ENCODE measurements at regions not wholly inside any gene's neighbourhood (a gene's known extent, or its start where the extent isn't known, plus 50 kb on each side); places are given as distances from the start of the nearest gene placed in this dataset.
A peak's percentile ranks its signal among the peaks of the same experiment; 100 is the strongest.

GRCh38 chr13:105395041-105395440, 1140.4 kb downstream of the EFNB2 start:
- WGBS (ENCODE audit: insufficient coverage) = no CpG with 5 or more reads among the region's 1 CpG
- H3K4me3 ChIP-seq (ENCODE audit: low read depth, low read length) = no peak overlapping the region

DNA sequence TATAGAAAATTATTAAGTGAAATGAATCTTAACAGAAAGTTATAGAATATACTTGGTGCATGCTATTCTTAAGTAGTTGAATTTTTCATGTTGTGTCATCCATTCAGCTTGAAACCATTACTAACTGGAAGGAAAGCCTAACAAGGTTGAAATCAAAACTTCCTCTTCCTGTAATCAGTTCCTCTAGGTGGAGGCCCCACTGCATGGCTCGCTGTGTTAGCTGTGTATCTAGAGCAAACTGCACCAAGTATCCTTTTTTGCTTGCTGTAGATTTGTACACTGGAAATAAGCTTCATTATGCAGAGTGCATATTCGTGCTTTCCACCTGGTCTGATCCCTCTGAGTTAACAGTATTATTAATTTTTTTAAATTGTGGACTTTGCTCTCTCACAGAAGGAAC, 1146.1 kb downstream of the EFNB2 start:
- no peak overlapping the region for H3K4me3 ChIP-seq (ENCODE audit: low read depth, low read length)
- WGBS (ENCODE audit: insufficient coverage) = no CpG with 5 or more reads among the region's 2 CpGs
- H3K27ac ChIP-seq (ENCODE audit: low read depth, low read length) = no peak overlapping the region
- no peaks in the 10 kb centered on the region for H3K36me3 ChIP-seq (ENCODE audit: control insufficient read depth, insufficient read depth, low read length)
- H3K9me3 ChIP-seq (ENCODE audit: control insufficient read depth, insufficient read depth, low read length) = no peaks in the 10 kb centered on the region
- no peaks in the 10 kb centered on the region for H3K27me3 ChIP-seq (ENCODE audit: control insufficient read depth, insufficient read depth, low read length)
- no peaks in the 10 kb centered on the region for H3K4me1 ChIP-seq (ENCODE audit: control insufficient read depth, insufficient read depth, low read length)
- DNase-seq (ENCODE audit: low read depth in 4 of 6, low spot score in 6 of 6) = no peak

More at GRCh38 chr13:105395041-105395440, 1140.4 kb downstream of the EFNB2 start:
- Histone ChIP-seq H3K27me3 (ENCODE audit: control insufficient read depth, insufficient read depth, low read length) (no peaks in the 10 kb centered on the region), H3K9me3 (ENCODE audit: control insufficient read depth, insufficient read depth, low read length) (no peaks in the 10 kb centered on the region), H3K36me3 (ENCODE audit: control insufficient read depth, insufficient read depth, low read length) (no peaks in the 10 kb centered on the region), H3K4me1 (ENCODE audit: control insufficient read depth, insufficient read depth, low read length) (no peaks in the 10 kb centered on the region), H3K27ac (ENCODE audit: low read depth, low read length) (no peak overlapping the region)
- DNase-seq (ENCODE audit: low read depth in 4 of 6, low spot score in 6 of 6) = no peak

DNA sequence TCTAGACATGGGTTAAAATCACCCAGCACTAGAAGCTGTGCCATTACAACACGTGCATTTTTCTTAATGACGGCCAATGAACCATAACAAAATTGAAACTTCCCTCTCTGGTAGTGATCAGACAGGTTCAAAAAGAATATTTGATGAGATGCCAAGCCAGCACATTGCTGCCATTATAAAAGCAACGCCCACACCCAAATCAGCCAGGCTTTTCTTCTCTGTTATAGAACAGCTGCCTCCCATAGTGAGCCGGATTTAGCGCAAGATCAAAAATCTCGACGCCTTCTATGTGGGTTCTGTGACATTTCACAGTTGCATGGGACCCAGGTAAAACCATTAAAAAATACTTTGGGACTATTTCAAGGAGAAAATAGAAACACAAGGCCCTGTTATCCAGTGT, 1158.0 kb downstream of the EFNB2 start:
- Histone ChIP-seq H3K4me3 (ENCODE audit: low read depth, low read length) (no peak overlapping the region), H3K27ac (ENCODE audit: low read depth, low read length) (no peak overlapping the region), H3K4me1 (ENCODE audit: control insufficient read depth, insufficient read depth, low read length) (no peaks in the 10 kb centered on the region), H3K36me3 (ENCODE audit: control insufficient read depth, insufficient read depth, low read length) (no peaks in the 10 kb centered on the region), H3K27me3 (ENCODE audit: control insufficient read depth, insufficient read depth, low read length) (no peaks in the 10 kb centered on the region), H3K9me3 (ENCODE audit: control insufficient read depth, insufficient read depth, low read length) (no peaks in the 10 kb centered on the region)
- no CpG with 5 or more reads among the region's 7 CpGs for WGBS (ENCODE audit: insufficient coverage)
- DNase-seq (ENCODE audit: low read depth in 4 of 6, low spot score in 6 of 6) = no peak

DNA sequence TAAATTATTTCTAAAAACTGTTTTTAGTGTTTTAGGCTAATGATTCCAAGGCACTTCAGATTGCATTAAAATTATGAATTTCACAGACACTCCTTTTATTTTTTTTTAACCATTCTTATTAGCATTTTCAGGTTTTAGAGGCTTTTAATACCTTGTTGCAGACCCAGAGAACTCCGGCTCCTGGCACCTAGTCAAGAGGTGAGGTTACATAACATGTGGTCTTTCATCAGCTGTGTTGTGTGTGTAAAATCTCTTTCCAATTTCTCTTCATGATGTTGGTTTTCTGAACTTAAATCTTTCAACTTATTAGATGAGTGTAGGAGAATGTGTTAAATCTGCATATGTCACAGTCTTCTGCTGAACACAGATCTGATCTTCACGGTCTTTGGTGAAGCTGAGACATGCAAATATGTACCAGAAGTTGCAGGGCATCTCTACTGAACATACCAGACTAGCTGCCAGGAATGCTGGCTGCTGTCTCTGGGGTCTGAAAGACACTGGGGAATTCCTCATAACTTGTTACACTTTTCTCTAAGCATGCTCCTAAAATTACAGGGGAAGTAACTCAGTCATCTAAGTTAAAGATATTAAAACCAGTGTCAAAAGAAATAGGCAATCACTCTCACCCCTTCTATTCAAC, 1165.3 kb downstream of the EFNB2 start:
- Histone ChIP-seq H3K4me3 (ENCODE audit: low read depth, low read length) (no peak overlapping the region), H3K4me1 (ENCODE audit: control insufficient read depth, insufficient read depth, low read length) (no peaks in the 10 kb centered on the region), H3K36me3 (ENCODE audit: control insufficient read depth, insufficient read depth, low read length) (no peaks in the 10 kb centered on the region), H3K9me3 (ENCODE audit: control insufficient read depth, insufficient read depth, low read length) (no peaks in the 10 kb centered on the region), H3K27me3 (ENCODE audit: control insufficient read depth, insufficient read depth, low read length) (no peaks in the 10 kb centered on the region), H3K27ac (ENCODE audit: low read depth, low read length) (no peak overlapping the region)
- DNase-seq (ENCODE audit: low read depth in 4 of 6, low spot score in 6 of 6) = peak in 1 of 6 donors; percentile 28
- 100% methylated on average over 1 of the region's 2 CpGs for WGBS (ENCODE audit: insufficient coverage)

- no peaks in the 10 kb centered on the region for H3K27me3 ChIP-seq (ENCODE audit: control insufficient read depth, insufficient read depth, low read length)
- H3K27ac ChIP-seq (ENCODE audit: low read depth, low read length) = no peak overlapping the region
- H3K4me1 ChIP-seq (ENCODE audit: control insufficient read depth, insufficient read depth, low read length) = no peaks in the 10 kb centered on the region
- WGBS (ENCODE audit: insufficient coverage) = 92% methylated on average over 2 of the region's 4 CpGs
- DNase-seq (ENCODE audit: low read depth in 4 of 6, low spot score in 6 of 6) = no peak
- no peaks in the 10 kb centered on the region for H3K9me3 ChIP-seq (ENCODE audit: control insufficient read depth, insufficient read depth, low read length)
- H3K4me3 ChIP-seq (ENCODE audit: low read depth, low read length) = no peak overlapping the region
- no peaks in the 10 kb centered on the region for H3K36me3 ChIP-seq (ENCODE audit: control insufficient read depth, insufficient read depth, low read length)
Measured at GRCh38 chr13:105368781-105369180, 1166.7 kb downstream of the EFNB2 start.

- Histone ChIP-seq H3K27ac (ENCODE audit: low read depth, low read length) (no peak overlapping the region), H3K36me3 (ENCODE audit: control insufficient read depth, insufficient read depth, low read length) (no peaks in the 10 kb centered on the region), H3K27me3 (ENCODE audit: control insufficient read depth, insufficient read depth, low read length) (no peaks in the 10 kb centered on the region), H3K9me3 (ENCODE audit: control insufficient read depth, insufficient read depth, low read length) (no peaks in the 10 kb centered on the region), H3K4me3 (ENCODE audit: low read depth, low read length) (no peak overlapping the region), H3K4me1 (ENCODE audit: control insufficient read depth, insufficient read depth, low read length) (no peaks in the 10 kb centered on the region)
- no CpG with 5 or more reads among the region's 1 CpG for WGBS (ENCODE audit: insufficient coverage)
- DNase-seq (ENCODE audit: low read depth in 4 of 6, low spot score in 6 of 6) = no peak
Measured at GRCh38 chr13:105365831-105366230, 1169.6 kb downstream of the EFNB2 start.

DNA sequence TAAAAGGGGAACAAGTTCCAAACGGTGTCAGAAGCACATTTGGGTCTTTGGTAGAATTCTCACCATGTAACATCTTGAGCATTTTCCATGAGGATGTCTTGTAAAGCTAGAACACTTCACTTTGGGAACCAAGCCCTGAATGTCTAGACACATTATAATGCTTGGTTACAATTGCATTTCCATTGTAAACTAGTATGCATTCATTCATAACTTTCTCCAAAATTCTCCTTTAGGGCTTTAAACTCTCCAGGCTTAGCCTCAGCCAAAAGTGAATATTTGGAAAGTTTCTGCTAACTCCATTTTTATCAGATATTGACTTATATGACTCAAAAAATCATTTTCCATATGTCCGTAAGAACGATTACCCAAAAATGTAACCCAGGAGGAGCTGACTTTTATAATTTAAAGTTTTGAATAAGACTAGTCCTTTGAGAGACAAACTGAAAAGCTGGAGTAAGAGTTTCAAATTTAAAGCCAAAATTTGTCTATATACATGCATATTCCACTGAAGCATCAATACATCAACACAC, 1170.4 kb downstream of the EFNB2 start:
- no peaks in the 10 kb centered on the region for H3K36me3 ChIP-seq (ENCODE audit: control insufficient read depth, insufficient read depth, low read length)
- no peaks in the 10 kb centered on the region for H3K9me3 ChIP-seq (ENCODE audit: control insufficient read depth, insufficient read depth, low read length)
- WGBS (ENCODE audit: insufficient coverage) = 86% methylated on average over 1 of the region's 3 CpGs
- no peaks in the 10 kb centered on the region for H3K27me3 ChIP-seq (ENCODE audit: control insufficient read depth, insufficient read depth, low read length)
- H3K4me3 ChIP-seq (ENCODE audit: low read depth, low read length) = no peak overlapping the region
- no peaks in the 10 kb centered on the region for H3K4me1 ChIP-seq (ENCODE audit: control insufficient read depth, insufficient read depth, low read length)
- H3K27ac ChIP-seq (ENCODE audit: low read depth, low read length) = no peak overlapping the region
- DNase-seq (ENCODE audit: low read depth in 4 of 6, low spot score in 6 of 6) = no peak

DNA sequence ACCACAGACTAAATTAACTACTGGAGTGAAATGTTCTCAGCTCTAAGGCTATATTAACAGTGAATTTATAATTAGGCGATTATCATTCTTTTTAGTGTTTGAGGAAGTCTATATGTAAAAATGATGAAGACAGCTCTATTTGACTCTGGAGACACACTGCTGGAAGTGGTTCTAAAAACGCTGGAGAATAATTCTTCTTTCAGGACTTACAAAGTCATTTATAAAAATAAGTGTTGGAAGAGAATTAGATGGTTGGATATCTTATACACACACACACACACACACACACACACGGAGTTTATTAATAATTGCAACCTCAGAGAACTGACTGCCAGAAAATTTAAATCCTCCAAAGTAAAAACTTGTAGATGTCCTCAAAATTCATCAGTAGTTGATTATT, 1171.3 kb downstream of the EFNB2 start:
- no peak overlapping the region for H3K4me3 ChIP-seq (ENCODE audit: low read depth, low read length)
- no peak for DNase-seq (ENCODE audit: low read depth in 4 of 6, low spot score in 6 of 6)
- H3K27me3 ChIP-seq (ENCODE audit: control insufficient read depth, insufficient read depth, low read length) = no peaks in the 10 kb centered on the region
- no CpG with 5 or more reads among the region's 3 CpGs for WGBS (ENCODE audit: insufficient coverage)
- H3K27ac ChIP-seq (ENCODE audit: low read depth, low read length) = no peak overlapping the region
- no peaks in the 10 kb centered on the region for H3K36me3 ChIP-seq (ENCODE audit: control insufficient read depth, insufficient read depth, low read length)
- H3K9me3 ChIP-seq (ENCODE audit: control insufficient read depth, insufficient read depth, low read length) = no peaks in the 10 kb centered on the region
- H3K4me1 ChIP-seq (ENCODE audit: control insufficient read depth, insufficient read depth, low read length) = no peaks in the 10 kb centered on the region

DNA sequence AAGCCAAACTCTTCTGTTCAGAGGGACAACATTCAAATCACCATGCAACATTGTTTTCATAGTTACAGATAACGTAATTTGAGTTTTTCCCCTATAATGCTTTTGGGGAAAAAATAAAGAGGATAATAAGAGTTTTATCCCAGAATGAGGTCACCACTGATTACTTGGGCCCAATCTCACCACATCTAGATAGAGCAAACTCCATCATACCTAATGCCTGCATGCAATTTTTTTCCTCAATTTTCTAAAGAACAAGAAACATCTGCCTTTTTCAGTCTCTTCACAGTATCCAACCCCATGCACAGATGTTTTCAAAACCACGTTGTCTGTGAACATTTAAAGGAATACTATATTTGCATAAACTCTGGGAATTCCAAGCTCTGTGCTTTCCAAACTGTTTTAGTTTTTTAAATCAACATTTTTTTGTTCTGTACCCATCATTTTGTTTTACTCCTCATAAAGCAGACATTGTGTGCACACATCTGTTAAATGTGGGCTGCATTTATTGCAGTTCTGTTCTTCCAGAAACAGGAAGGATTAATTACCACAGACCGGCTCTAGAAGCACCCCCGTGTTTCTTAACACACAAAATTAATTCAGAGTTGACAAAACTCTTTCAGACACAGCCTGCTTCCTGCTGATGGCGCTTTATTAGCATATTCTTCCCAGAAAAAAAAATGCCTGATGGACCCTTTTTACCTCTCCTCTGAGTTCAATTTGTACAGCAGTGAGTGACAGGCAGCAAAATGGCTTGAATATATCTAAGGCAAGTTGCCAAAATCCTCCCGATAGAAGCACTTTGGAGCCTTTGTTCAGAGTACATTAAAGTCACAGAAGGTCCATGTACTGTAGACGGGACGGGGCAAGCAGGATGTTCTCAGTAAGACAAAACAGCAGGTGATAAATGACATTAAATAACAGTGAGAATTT, 1171.9 kb downstream of the EFNB2 start:
- 0% methylated on average over 1 of the region's 8 CpGs for WGBS (ENCODE audit: insufficient coverage)
- Histone ChIP-seq H3K27me3 (ENCODE audit: control insufficient read depth, insufficient read depth, low read length) (no peaks in the 10 kb centered on the region), H3K4me3 (ENCODE audit: low read depth, low read length) (no peak overlapping the region), H3K4me1 (ENCODE audit: control insufficient read depth, insufficient read depth, low read length) (no peaks in the 10 kb centered on the region), H3K36me3 (ENCODE audit: control insufficient read depth, insufficient read depth, low read length) (no peaks in the 10 kb centered on the region), H3K9me3 (ENCODE audit: control insufficient read depth, insufficient read depth, low read length) (no peaks in the 10 kb centered on the region), H3K27ac (ENCODE audit: low read depth, low read length) (no peak overlapping the region)
- peak; percentile 32 to 94 (median 48) for DNase-seq (ENCODE audit: low read depth in 4 of 6, low spot score in 6 of 6)
